SKM-1 treated with dmso at 0.1 percent for 144 hours (cell line): ENCODE measurements at regions not wholly inside any gene's neighbourhood (a gene's known extent, or its start where the extent isn't known, plus 50 kb on each side); places are given as distances from the start of the nearest gene placed in this dataset.
A peak's percentile ranks its signal among the peaks of the same experiment; 100 is the strongest.
"Not testable (repeated sequence)": the region's sequence is repeated elsewhere in the genome, so short reads cannot be mapped to it uniquely, and the experiment has no call there.

Experiments
- DNase-seq: peaks from one replicate; lab custom pipeline; 2025; ENCODE audit not compliant: unreplicated experiment; lab: John Stamatoyannopoulos, UW

GRCh38 chr4:138456349-138456748 is 214.2 kb upstream of the SLC7A11 start:
- not testable (repeated sequence) for DNase-seq

GRCh38 chr4:138455097-138455496 is 212.9 kb upstream of the SLC7A11 start:
- DNase-seq, result no peak

- peak; percentile 73 for DNase-seq
Measured at GRCh38 chr4:138452826-138453225, 210.7 kb upstream of the SLC7A11 start.

- no peak for DNase-seq
Measured at GRCh38 chr4:138451276-138451663, 209.1 kb upstream of the SLC7A11 start.

GRCh38 chr4:138450546-138451275 is 208.6 kb upstream of the SLC7A11 start:
- DNase-seq, result no peak

GRCh38 chr4:138449938-138450337 is 207.8 kb upstream of the SLC7A11 start:
- no peak for DNase-seq

- no peak for DNase-seq
Measured at GRCh38 chr4:138448169-138448568, 206.0 kb upstream of the SLC7A11 start.

GRCh38 chr4:138446456-138446855 is 204.3 kb upstream of the SLC7A11 start:
- DNase-seq, result no peak

- DNase-seq, result no peak
Measured at GRCh38 chr4:138445098-138445497, 202.9 kb upstream of the SLC7A11 start.

GRCh38 chr4:138444260-138444659 is 202.1 kb upstream of the SLC7A11 start:
- DNase-seq, result no peak

- DNase-seq, result no peak
Measured at GRCh38 chr4:138439143-138439581, 197.0 kb upstream of the SLC7A11 start.

GRCh38 chr4:138438608-138439007 is 196.5 kb upstream of the SLC7A11 start:
- no peak for DNase-seq

- DNase-seq, result no peak
Measured at GRCh38 chr4:138437263-138437851, 195.2 kb upstream of the SLC7A11 start.

GRCh38 chr4:138435733-138436132 is 193.6 kb upstream of the SLC7A11 start:
- DNase-seq, result not testable (repeated sequence)

GRCh38 chr4:138435046-138435445 is 192.9 kb upstream of the SLC7A11 start:
- DNase-seq, result not testable (repeated sequence)

- no peak for DNase-seq
Measured at GRCh38 chr4:138428611-138429010, 186.5 kb upstream of the SLC7A11 start.

GRCh38 chr4:138426786-138427185 is 184.6 kb upstream of the SLC7A11 start:
- DNase-seq, result no peak

- no peak for DNase-seq
Measured at GRCh38 chr4:138420471-138420870, 178.3 kb upstream of the SLC7A11 start.

- DNase-seq, result peak; percentile 23
Measured at GRCh38 chr4:138414202-138414601, 172.1 kb upstream of the SLC7A11 start.

- DNase-seq, result no peak
Measured at GRCh38 chr4:138413273-138413672, 171.1 kb upstream of the SLC7A11 start.

GRCh38 chr4:138412847-138413246 is 170.7 kb upstream of the SLC7A11 start:
- no peak for DNase-seq

- DNase-seq, result no peak
Measured at GRCh38 chr4:138410266-138410665, 168.1 kb upstream of the SLC7A11 start.

GRCh38 chr4:138409670-138410069 is 167.5 kb upstream of the SLC7A11 start:
- DNase-seq, result no peak
